Keratinocyte (primary cell): ENCODE measurements at regions not wholly inside any gene's neighbourhood (a gene's known extent, or its start where the extent isn't known, plus 50 kb on each side); places are given as distances from the start of the nearest gene placed in this dataset.
"Not testable (repeated sequence)": the region's sequence is repeated elsewhere in the genome, so short reads cannot be mapped to it uniquely, and the experiment has no call there.

ENCODE experiments used
- CTCF ChIP-seq, 3 experiments: IDR thresholded peaks in 1 of 3; conservative IDR thresholded peaks in 1 of 3; optimal IDR thresholded peaks in 1 of 3; 2 replicates in 2 of 3; 3 replicates in 1 of 3; pipeline versions ENCODE3 to v1.5.1; 2011; ENCODE audit warnings: low read length in 3 of 3, mild to moderate bottlenecking in 3 of 3, moderate library complexity in 2 of 3, control low read depth in 1 of 3, inconsistent platforms in 1 of 3; ENCODE audit not compliant: insufficient read depth in 2 of 3; ENCODE audit errors: extremely low read depth in 1 of 3
- EZH2 ChIP-seq: IDR thresholded peaks from one replicate; pipeline ENCODE4 v1.6.1; 2012; ENCODE audit warnings: inconsistent platforms, mild to moderate bottlenecking, low read length, moderate library complexity

- not testable (repeated sequence) for TF ChIP-seq CTCF (optimal IDR thresholded peaks at IDR 0.05 in 1 of 3, IDR thresholded peaks at IDR 0.05 in 1 of 3, conservative IDR thresholded peaks at IDR 0.05 in 1 of 3; ENCODE audit: extremely low read depth in 1 of 3, insufficient read depth in 2 of 3, low read length in 3 of 3); EZH2
Observed at GRCh38 chr2:215721515-215721914, 285.6 kb upstream of the FN1 start.
